Prostate gland (tissue), 2 donors: ENCODE measurements at regions not wholly inside any gene's neighbourhood (a gene's known extent, or its start where the extent isn't known, plus 50 kb on each side); places are given as distances from the start of the nearest gene placed in this dataset.

Experiments
- DNase-seq: peaks from one replicate; pipeline ENCODE4 v3.0.0-alpha.2; 2019; ENCODE audit warnings: low spot score
- H3K27ac ChIP-seq, 2 donors: fragments of 200-600 bp; sonication (generic); 2 replicates each; pipeline ENCODE4 v1.5.1; 2017 to 2019
- H3K27me3 ChIP-seq: fragments of 200-600 bp; sonication (generic); replicated peaks from 2 replicates; pipeline ENCODE4 v1.5.1; 2019; ENCODE audit not compliant: insufficient read depth
- H3K36me3 ChIP-seq, 2 donors: fragments of 200-600 bp; sonication (generic); 1 replicate in 1 of 2; 2 replicates in 1 of 2; pipeline versions ENCODE4 v1.5.1 to v1.8.1; 2017 to 2019
- H3K4me1 ChIP-seq: fragments of 200-600 bp; sonication (generic); replicated peaks from 2 replicates; pipeline ENCODE4 v1.5.1; 2019
- H3K4me3 ChIP-seq, 2 donors: fragments of 200-600 bp; sonication (generic); 2 replicates each; pipeline ENCODE4 v1.5.1; 2017 to 2019
- H3K9me3 ChIP-seq: fragments of 200-600 bp; sonication (generic); 2 replicates; pipeline ENCODE4 v1.5.1; 2017
- CTCF ChIP-seq, 4 experiments: fragments of 200-600 bp in 2 of 4; fragments of 450-650 bp in 2 of 4; sonication (generic) in 2 of 4; IDR thresholded peaks; 1 replicate in 3 of 4; 2 replicates in 1 of 4; pipeline ENCODE4 v1.5.1; 2016 to 2019; ENCODE audit warnings: antibody characterized with exemption in 4 of 4, mild to moderate bottlenecking in 2 of 4, moderate library complexity in 2 of 4
- POLR2A ChIP-seq: fragments of 450-650 bp; IDR thresholded peaks from one replicate; pipeline ENCODE4 v1.6.1; 2016; ENCODE audit warnings: antibody characterized with exemption, mild to moderate bottlenecking
- POLR2AphosphoS5 ChIP-seq: sonication (generic); formaldehyde crosslinking; IDR thresholded peaks from one replicate; pipeline ENCODE4 v1.6.1; 2017; ENCODE audit warnings: antibody characterized with exemption
- WGBS: methylation state at CpG from one replicate; pipeline ENCODE4 v1.1.5; 2018; 5-methylcytosine and 5-hydroxymethylcytosine counted together
- intact Hi-C: fragments of 100-400 bp; cut with DNase I; formaldehyde crosslinking; loops from one replicate; pipeline ENCODE4 v1.14.2; 2022

GRCh38 chr18:78080081-78080480, 830.4 kb downstream of the GALR1 start:
- Histone ChIP-seq H3K27ac (no peak overlapping the region), H3K36me3 (no peaks in the 10 kb centered on the region), H3K27me3 (no peaks in the 10 kb centered on the region), H3K4me1 (no peaks in the 10 kb centered on the region), H3K9me3 (no peaks in the 10 kb centered on the region), H3K4me3 (no peak overlapping the region)
- DNase-seq, result no peak
- TF ChIP-seq POLR2AphosphoS5 (no peak), CTCF (IDR thresholded peaks at IDR 0.05) (no peak), POLR2A (no peak)
- WGBS, result 94% methylated on average over 13 of the region's 13 CpGs
- intact Hi-C loops, result no loop called here

- 97% methylated on average over 5 of the region's 5 CpGs for WGBS
- TF ChIP-seq POLR2A (no peak), CTCF (IDR thresholded peaks at IDR 0.05) (no peak), POLR2AphosphoS5 (no peak)
- no peaks in the 10 kb centered on the region for H3K36me3 ChIP-seq
- no peak overlapping the region for H3K4me3 ChIP-seq
- no peaks in the 10 kb centered on the region for H3K9me3 ChIP-seq
- intact Hi-C loops, result no loop called here
- H3K27ac ChIP-seq, result no peak overlapping the region
- DNase-seq, result no peak
- no peaks in the 10 kb centered on the region for H3K27me3 ChIP-seq
- H3K4me1 ChIP-seq, result no peaks in the 10 kb centered on the region
These were observed 831.1 kb downstream of the GALR1 start for GRCh38 chr18:78080761-78081160.

GRCh38 chr18:78082816-78083215, 833.2 kb downstream of the GALR1 start:
- Histone ChIP-seq H3K27me3 (no peaks in the 10 kb centered on the region), H3K9me3 (no peaks in the 10 kb centered on the region), H3K4me3 (no peak overlapping the region), H3K4me1 (no peaks in the 10 kb centered on the region), H3K27ac (no peak overlapping the region), H3K36me3 (no peaks in the 10 kb centered on the region)
- 76% methylated on average over 7 of the region's 7 CpGs for WGBS
- TF ChIP-seq CTCF (IDR thresholded peaks at IDR 0.05) (no peak), POLR2A (no peak), POLR2AphosphoS5 (no peak)
- intact Hi-C loops, result no loop called here
- no peak for DNase-seq

- 94% methylated on average over 43 of the region's 43 CpGs for WGBS
- no peaks in the 10 kb centered on the region for H3K4me1 ChIP-seq
- H3K27ac ChIP-seq, result no peak overlapping the region
- H3K4me3 ChIP-seq, result no peak overlapping the region
- DNase-seq, result no peak
- no peak for TF ChIP-seq POLR2AphosphoS5
- no peak for TF ChIP-seq CTCF (IDR thresholded peaks at IDR 0.05)
- no peak for TF ChIP-seq POLR2A
- intact Hi-C loops, result no loop called here
- no peaks in the 10 kb centered on the region for H3K36me3 ChIP-seq
- H3K27me3 ChIP-seq, result no peaks in the 10 kb centered on the region
- no peaks in the 10 kb centered on the region for H3K9me3 ChIP-seq
These were observed 835.9 kb downstream of the GALR1 start for GRCh38 chr18:78085241-78086185.

GRCh38 chr18:78086931-78087330, 837.3 kb downstream of the GALR1 start:
- H3K27me3 ChIP-seq, result no peaks in the 10 kb centered on the region
- no peak for DNase-seq
- H3K27ac ChIP-seq, result no peak overlapping the region
- intact Hi-C loops, result no loop called here
- no peak overlapping the region for H3K4me3 ChIP-seq
- no peak for TF ChIP-seq POLR2A
- no peak for TF ChIP-seq POLR2AphosphoS5
- TF ChIP-seq CTCF (IDR thresholded peaks at IDR 0.05), result no peak
- no peaks in the 10 kb centered on the region for H3K4me1 ChIP-seq
- H3K36me3 ChIP-seq, result no peaks in the 10 kb centered on the region
- H3K9me3 ChIP-seq, result no peaks in the 10 kb centered on the region
- 94% methylated on average over 10 of the region's 10 CpGs for WGBS
